ENCODE measurements at regions not wholly inside any gene's neighbourhood (a gene's known extent, or its start where the extent isn't known, plus 50 kb on each side); places are given as distances from the start of the nearest gene placed in this dataset.

- no peak for TF ChIP-seq POLR2AphosphoS5 (IDR thresholded peaks at IDR 0.05)
- no peak for TF ChIP-seq CTCF (IDR thresholded peaks at IDR 0.05)
- TF ChIP-seq POLR2A (IDR thresholded peaks at IDR 0.05), result no peak
Observed at GRCh38 chr22:48483764-48484528, 1343.7 kb downstream of the BRD1 start.
